ENCODE measurements at regions not wholly inside any gene's neighbourhood (a gene's known extent, or its start where the extent isn't known, plus 50 kb on each side); places are given as distances from the start of the nearest gene placed in this dataset.

GRCh38 chr9:91043811-91044175 lies 242.2 kb downstream of the SYK start:
- DNase-seq (ENCODE audit: low read depth, low spot score) (no peak), FAIRE-seq (no peak)
- Histone ChIP-seq H3K79me2 (ENCODE audit: control insufficient read depth, insufficient read depth, low read length) (no peaks in the 10 kb centered on the region), H3K9me1 (replicated peaks; ENCODE audit: control insufficient read depth, extremely low read depth, insufficient read depth, low read length) (no peaks in the 10 kb centered on the region), H3K36me3 (ENCODE audit: control insufficient read depth in 2 of 2, extremely low read depth in 1 of 2, insufficient read depth in 2 of 2, low read length in 2 of 2) (no peaks in the 10 kb centered on the region), H3K27ac (ENCODE audit: insufficient read depth, low read depth, low read length) (no peak overlapping the region), H3K9me3 (replicated peaks; ENCODE audit: control insufficient read depth, insufficient read depth, low read length) (no peaks in the 10 kb centered on the region), H3K27me3 (ENCODE audit: control insufficient read depth in 2 of 2, insufficient read depth in 2 of 2, low read length in 2 of 2) (no peaks in the 10 kb centered on the region), H3K4me2 (ENCODE audit: insufficient read depth, low read length) (no peak overlapping the region), H3K4me3 (replicated peaks in 1 of 3; ENCODE audit: insufficient read depth in 1 of 3, low read depth in 1 of 3, low read length in 3 of 3) (no peak overlapping the region), H2AFZ (ENCODE audit: low read depth, low read length) (no peak overlapping the region), H4K20me1 (replicated peaks; ENCODE audit: control insufficient read depth, extremely low read depth, insufficient read depth, low read length) (no peaks in the 10 kb centered on the region), H3K9ac (replicated peaks; ENCODE audit: extremely low read depth, insufficient read depth, low read length) (no peak overlapping the region), H3K4me1 (ENCODE audit: control insufficient read depth, extremely low read depth, insufficient read depth, low read length) (peaks cover 12% of the 10 kb centered on the region)
- CTCF ChIA-PET = interaction anchor here (1.3 kb wide), 1 partner anchor 11 kb away, joined by 3 read pairs; no protein-coding TSS in a partner anchor
- BruUV-seq (replicated peaks) = no TSS peak
- POLR2A ChIA-PET = no interaction called here
- dilution Hi-C loops (cut with MboI; ENCODE audit: extremely low pct_ligation_motif_present, low sequenced_read_pairs) = no loop called here
- intact Hi-C loops (cut with micrococcal nuclease) = no loop called here
- TF ChIP-seq POLR2AphosphoS5 (IDR thresholded peaks at IDR 0.05; ENCODE audit: insufficient read depth, low read depth, low read length) (no peak), FOS (IDR thresholded peaks at IDR 0.05; ENCODE audit: borderline replicate concordance, insufficient read depth, low read length) (no peak), JUN (IDR thresholded peaks at IDR 0.05; ENCODE audit: borderline replicate concordance, insufficient read depth, insufficient read length, low read depth) (no peak), MAX (IDR thresholded peaks at IDR 0.05; ENCODE audit: insufficient read depth, insufficient read length) (no peak), POLR2A (IDR thresholded peaks at IDR 0.05; ENCODE audit: low read depth, low read length) (no peak), GATA2 (IDR thresholded peaks at IDR 0.05; ENCODE audit: insufficient read depth, insufficient read length, low read depth, low read length) (no peak), MYC (IDR thresholded peaks at IDR 0.05; ENCODE audit: low read depth, low read length) (no peak), EZH2 (IDR thresholded peaks at IDR 0.05; ENCODE audit: borderline replicate concordance, low read depth, low read length, severe bottlenecking) (no peak), CTCF (IDR thresholded peaks at IDR 0.05; ENCODE audit: extremely low read depth in 1 of 2, insufficient read depth in 1 of 2, low read depth in 1 of 2, low read length in 2 of 2) (no peak)
